OCI-LY3 (cell line): ENCODE measurements at regions not wholly inside any gene's neighbourhood (a gene's known extent, or its start where the extent isn't known, plus 50 kb on each side); places are given as distances from the start of the nearest gene placed in this dataset.

Experiments used
- CTCF ChIP-seq: fragments of 200-600, 300-600 bp; sonication (generic); IDR thresholded peaks from 2 replicates; pipeline ENCODE4 v1.5.1; 2014; ENCODE audit warnings: antibody characterized with exemption, low read length, low read depth
- EZH2phosphoT487 ChIP-seq: fragments of 200-600 bp; shearing (Covaris generic); IDR thresholded peaks from 2 replicates; pipeline ENCODE4 v1.6.1; 2018; ENCODE audit warnings: antibody characterized with exemption, mixed run types, low read depth

GRCh38 chr12:43066471-43066870 lies 476.9 kb upstream of the PRICKLE1 start:
- TF ChIP-seq CTCF (no peak), EZH2phosphoT487 (no peak)
